Activated CD4-positive, alpha-beta T cell treated with anti-CD3 and anti-CD28 coated beads, Interleukin-2, Interleukin-6, amounts not matched to agents 100 ng/mL and 50 ng/mL, durations not matched to agents 16 hours and 8 hours (primary cell): ENCODE measurements at regions not wholly inside any gene's neighbourhood (a gene's known extent, or its start where the extent isn't known, plus 50 kb on each side); places are given as distances from the start of the nearest gene placed in this dataset.
"Not testable (repeated sequence)": the region's sequence is repeated elsewhere in the genome, so short reads cannot be mapped to it uniquely, and the experiment has no call there.

Experiments used
- DNase-seq: peaks from one replicate; pipeline ENCODE4 v3.0.0-alpha.2; 2020

DNA sequence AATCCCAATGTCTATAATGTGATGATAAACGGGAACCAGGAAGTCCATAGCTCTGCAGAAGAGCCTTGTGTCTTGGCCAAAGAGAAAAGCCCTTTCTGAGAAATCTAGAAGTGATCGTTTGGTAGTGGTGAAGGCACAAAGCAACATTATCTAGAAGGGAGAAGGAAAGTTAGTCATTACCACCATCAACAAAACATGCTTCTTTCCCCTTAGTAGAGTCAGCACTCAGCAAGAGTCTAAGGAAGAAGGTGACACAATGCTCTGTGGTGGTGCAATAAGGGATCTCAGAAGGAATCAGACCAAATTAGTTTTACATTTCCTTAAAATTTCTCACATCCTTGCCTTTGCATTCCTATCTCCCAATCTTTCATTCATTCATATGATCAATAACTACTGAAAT is 134.4 kb upstream of the PRDX6 start:
- no peak for DNase-seq

- no peak for DNase-seq
Observed at GRCh38 chr1:173344034-173344743, 132.9 kb upstream of the PRDX6 start.

DNA sequence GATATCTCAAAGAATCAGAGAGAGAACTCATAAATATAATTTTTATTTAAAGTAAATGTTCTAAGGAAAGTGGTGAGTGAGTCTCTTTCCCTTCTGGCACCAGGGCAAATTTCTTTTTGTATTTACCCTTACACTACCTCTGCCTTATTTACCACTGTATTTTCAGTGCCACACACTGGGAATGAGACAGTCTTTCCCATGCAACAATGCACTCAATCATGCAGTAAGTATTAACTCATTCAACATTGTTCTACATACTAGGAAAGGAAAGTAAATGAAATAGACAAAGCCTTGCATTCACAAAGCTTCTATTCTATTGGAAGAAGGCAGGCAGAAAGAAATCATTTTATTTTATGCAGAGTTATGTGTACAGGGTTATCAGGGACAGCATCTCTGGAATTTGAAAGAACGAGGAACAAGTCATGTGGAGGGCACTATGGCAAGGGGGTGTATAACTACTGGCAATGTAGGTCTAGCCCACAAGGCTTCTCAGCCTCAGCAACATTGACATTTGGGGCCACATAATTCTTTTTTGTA is 129.8 kb upstream of the PRDX6 start:
- DNase-seq: no peak

DNA sequence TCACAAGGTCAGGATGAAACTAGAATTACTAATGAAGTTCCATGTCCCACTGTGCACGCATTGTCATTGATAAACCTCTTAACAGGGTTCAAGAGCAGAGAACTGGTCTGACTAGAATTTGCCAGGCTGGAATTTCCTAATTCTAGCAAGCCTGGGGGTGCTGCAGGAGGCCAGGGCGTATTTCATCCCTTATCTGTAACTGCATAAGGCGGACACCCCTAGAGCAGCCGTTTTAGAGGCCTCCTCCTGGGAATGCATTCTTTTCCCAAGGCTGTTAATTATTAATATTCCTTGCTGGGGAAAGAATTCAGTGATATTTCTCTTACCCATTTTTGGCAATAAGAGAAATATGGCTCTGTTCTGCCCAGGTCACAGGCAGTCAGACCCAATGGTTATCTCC is 124.5 kb upstream of the PRDX6 start:
- DNase-seq: not testable (repeated sequence)

- DNase-seq: no peak
Observed at GRCh38 chr1:173353350-173353749, 123.8 kb upstream of the PRDX6 start.

- no peak for DNase-seq
Observed at GRCh38 chr1:173354937-173355280, 122.2 kb upstream of the PRDX6 start.

DNA sequence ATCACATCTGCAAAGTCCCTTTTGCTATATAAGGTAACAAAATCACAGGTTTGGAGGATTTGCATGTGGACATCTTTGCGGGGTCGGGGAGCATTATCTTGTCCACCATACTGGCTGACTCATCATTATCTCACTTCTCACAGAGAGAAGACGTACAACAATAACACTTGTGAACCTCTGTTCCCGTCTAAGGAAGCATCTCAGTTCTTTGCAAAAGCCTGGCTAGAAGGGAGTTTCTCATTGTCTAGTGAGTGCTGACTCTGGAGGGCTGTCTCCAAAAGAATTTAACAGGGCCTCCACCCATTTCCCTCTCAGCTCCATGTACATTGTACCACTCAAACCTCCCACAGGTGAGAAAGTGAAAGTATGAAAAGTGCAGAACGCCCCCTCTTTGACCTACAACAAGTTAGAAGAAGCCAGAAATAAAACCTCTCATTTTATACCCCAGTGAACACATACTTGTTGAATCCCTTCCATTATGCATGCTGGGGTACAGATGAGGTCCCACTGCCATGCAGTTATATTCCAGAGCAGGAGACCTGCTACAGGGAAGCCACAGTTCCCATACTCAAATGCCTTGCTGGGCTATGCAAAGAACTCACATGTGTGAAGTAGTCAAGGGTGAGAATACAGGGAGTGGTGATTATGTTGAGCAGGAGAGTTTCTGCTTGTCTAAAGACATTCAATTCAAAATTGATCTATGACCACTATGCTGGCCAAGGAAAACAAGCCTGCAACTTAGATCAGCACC is 121.7 kb upstream of the PRDX6 start:
- no peak for DNase-seq

DNA sequence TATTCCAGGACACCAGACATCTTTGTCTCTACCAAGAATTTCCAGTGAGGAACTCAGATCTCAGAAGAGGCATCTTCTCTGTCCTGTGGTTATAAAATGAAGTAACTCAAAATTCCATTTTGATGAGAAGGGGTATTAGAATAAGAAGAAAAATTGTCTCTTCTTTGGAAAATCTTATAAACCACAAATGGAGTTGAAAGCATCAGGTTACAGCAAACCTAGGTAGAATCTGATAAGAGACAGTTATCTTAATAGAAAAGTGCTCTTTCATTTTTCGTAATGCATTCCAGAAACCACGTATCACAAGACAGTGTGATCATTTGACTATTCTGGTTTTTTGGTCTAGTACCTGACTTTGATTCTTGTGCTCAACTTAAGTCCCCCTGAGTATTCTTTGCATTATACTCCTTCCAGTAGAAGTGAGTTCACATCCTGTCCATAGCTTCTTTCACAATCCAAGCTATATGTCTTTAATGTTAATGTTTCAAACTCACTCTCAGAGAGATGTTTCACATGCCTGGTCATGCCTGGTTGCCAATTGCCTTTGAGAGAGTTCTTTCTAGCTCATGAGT is 120.9 kb upstream of the PRDX6 start:
- no peak for DNase-seq

GRCh38 chr1:173360487-173361063 is 116.6 kb upstream of the PRDX6 start:
- no peak for DNase-seq

DNA sequence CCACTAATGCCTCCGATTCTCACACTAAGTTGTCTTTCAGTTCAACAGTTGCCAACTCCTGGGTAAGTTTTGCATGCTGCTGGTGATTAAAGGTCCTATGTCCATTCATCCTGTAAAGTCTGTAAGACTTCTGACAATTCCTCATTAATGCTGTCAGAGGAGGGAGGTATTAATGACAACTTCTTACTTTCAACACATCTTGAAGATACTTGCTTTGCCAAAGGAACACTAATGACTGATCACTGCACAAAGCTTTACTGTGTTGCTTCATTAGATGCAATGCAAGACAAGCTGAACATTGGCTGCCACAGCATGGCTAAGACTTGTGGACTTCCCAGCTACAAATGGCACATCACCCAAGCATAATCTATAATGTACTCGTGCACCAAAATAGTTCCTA is 114.6 kb upstream of the PRDX6 start:
- no peak for DNase-seq

DNA sequence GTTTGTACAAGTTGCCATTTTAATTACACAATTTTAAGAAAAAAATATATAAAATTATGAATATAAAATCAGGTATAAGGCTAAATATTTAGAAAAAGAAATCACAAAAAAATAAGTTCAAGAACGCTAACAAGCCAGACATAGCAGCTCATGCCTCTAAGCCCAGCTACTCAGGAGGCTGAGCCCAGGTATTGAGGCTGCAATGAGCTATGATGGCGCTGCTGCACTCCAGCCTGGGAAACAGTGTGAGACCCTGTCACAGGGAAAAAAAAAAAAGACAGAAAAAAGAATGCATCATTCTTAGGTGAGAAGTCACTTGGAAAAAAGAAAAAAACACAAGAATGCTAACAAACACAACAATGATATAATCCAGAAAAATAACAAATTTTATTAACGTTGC is 112.3 kb upstream of the PRDX6 start:
- DNase-seq: no peak

GRCh38 chr1:173365341-173365740 is 111.8 kb upstream of the PRDX6 start:
- no peak for DNase-seq

GRCh38 chr1:173367136-173367535 is 110.0 kb upstream of the PRDX6 start:
- DNase-seq: no peak

- not testable (repeated sequence) for DNase-seq
Observed at GRCh38 chr1:173370586-173370985, 106.5 kb upstream of the PRDX6 start.

GRCh38 chr1:173376065-173376464 is 101.1 kb upstream of the PRDX6 start:
- DNase-seq: not testable (repeated sequence)

GRCh38 chr1:173377266-173377665 is 99.9 kb upstream of the PRDX6 start:
- DNase-seq: no peak

DNA sequence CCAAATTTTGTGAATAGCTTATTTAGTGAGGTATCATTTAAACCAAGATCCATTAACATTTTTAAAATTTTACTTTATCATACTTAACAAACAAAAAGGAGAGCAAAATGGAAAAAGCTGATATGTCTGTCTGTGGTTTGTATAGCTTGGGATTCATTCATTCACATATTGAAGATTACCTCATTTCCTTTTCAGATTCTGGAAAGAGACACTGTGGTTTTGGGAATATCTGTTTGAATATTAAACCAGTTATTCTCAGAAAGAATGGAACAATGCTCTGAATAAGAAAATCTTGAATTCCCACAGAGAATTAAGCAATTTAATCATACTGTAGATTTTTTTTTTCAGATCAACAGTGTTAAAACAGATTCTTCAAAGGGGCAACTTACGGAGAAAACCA is 93.8 kb upstream of the PRDX6 start:
- no peak for DNase-seq

DNA sequence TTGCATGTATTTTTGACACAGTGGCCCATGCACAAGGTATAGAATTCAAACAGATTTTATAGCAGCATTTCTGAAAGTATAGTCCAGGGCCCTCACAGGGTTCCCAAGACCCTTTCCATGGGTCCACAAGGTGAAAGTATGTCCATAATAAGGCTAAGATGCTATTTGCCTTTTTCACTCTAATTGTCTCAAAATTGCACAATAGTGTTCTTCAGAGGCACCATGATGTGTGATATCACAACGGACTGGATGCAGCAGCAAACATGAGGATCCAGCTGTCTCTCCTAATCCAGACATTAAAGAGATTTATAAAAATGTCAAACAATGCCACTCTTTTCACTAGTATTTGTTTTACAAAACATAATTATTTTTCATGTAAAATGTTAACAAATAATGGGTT is 88.8 kb upstream of the PRDX6 start:
- no peak for DNase-seq

- no peak for DNase-seq
Observed at GRCh38 chr1:173392895-173393658, 84.1 kb upstream of the PRDX6 start.

DNA sequence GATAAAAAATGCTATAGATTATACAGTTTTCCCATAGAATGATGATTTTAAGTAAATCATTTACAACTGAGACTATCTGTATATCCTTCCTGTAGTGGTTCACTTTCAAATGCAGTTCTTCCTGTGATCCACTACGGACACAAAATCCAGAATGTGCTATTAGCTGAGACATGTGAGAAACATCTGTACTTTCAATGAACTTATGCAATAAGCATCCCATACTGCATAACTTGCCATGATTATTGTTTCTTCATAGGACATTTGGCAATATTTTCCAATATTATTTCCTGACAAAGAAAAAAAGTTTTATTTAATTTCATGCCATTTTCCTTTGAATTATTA is 83.5 kb upstream of the PRDX6 start:
- no peak for DNase-seq

GRCh38 chr1:173394813-173395212 is 82.3 kb upstream of the PRDX6 start:
- not testable (repeated sequence) for DNase-seq

- DNase-seq: no peak
Observed at GRCh38 chr1:173395762-173396161, 81.4 kb upstream of the PRDX6 start.

GRCh38 chr1:173400387-173400995 is 76.6 kb upstream of the PRDX6 start:
- no peak for DNase-seq
